Gastroesophageal sphincter (tissue), 4 donors: ENCODE measurements at regions not wholly inside any gene's neighbourhood (a gene's known extent, or its start where the extent isn't known, plus 50 kb on each side); places are given as distances from the start of the nearest gene placed in this dataset.

Experiments
- ATAC-seq: fragments of 150-250 bp; one replicate; pipeline ENCODE4 v1.9.1; 2016; ENCODE audit warnings: mild to moderate bottlenecking, moderate library complexity
- H3K27ac ChIP-seq, 4 donors: fragments of 200-600 bp; sonication (generic) in 3 of 4; 1 replicate in 3 of 4; 2 replicates in 1 of 4; pipeline ENCODE4 v1.5.1; 2016 to 2019
- H3K27me3 ChIP-seq: fragments of 200-600 bp; sonication (generic); one replicate; pipeline ENCODE4 v1.5.1; 2019
- H3K36me3 ChIP-seq, 2 donors: fragments of 200-600 bp; sonication (generic); one replicate each; pipeline ENCODE4 v1.5.1; 2019; ENCODE audit warnings: control low read depth in 1 of 2
- H3K4me1 ChIP-seq, 3 donors: fragments of 200-600 bp; sonication (generic); 1 replicate in 2 of 3; 2 replicates in 1 of 3; pipeline ENCODE4 v1.5.1; 2016 to 2019; ENCODE audit warnings: control low read depth in 2 of 3
- H3K4me3 ChIP-seq, 2 donors: fragments of 200-600 bp; sonication (generic); one replicate each; pipeline ENCODE4 v1.5.1; 2019; ENCODE audit warnings: mild to moderate bottlenecking in 1 of 2, moderate library complexity in 1 of 2
- H3K9me3 ChIP-seq, 3 donors: fragments of 200-600 bp; sonication (generic); one replicate each; pipeline ENCODE4 v1.5.1; 2017 to 2019; ENCODE audit warnings: control low read depth in 2 of 3
- CTCF ChIP-seq, 4 experiments: fragments of 200-600 bp in 2 of 4; fragments of 450-650 bp in 2 of 4; sonication (generic) in 1 of 4; IDR thresholded peaks; one replicate each; pipeline ENCODE4 v1.5.1; 2017 to 2019; ENCODE audit warnings: antibody characterized with exemption in 4 of 4, mild to moderate bottlenecking in 2 of 4, moderate library complexity in 2 of 4
- EP300 ChIP-seq: sonication (generic); formaldehyde crosslinking; IDR thresholded peaks from one replicate; pipeline ENCODE4 v1.6.1; 2017; ENCODE audit warnings: antibody characterized with exemption, mild to moderate bottlenecking
- POLR2A ChIP-seq, 2 donors: fragments of 450-650 bp; IDR thresholded peaks; one replicate each; pipeline ENCODE4 v1.6.1; 2017; ENCODE audit warnings: antibody characterized with exemption in 2 of 2, mild to moderate bottlenecking in 2 of 2, moderate library complexity in 1 of 2
- POLR2AphosphoS5 ChIP-seq: sonication (generic); formaldehyde crosslinking; IDR thresholded peaks from one replicate; pipeline ENCODE4 v1.6.1; 2017; ENCODE audit warnings: antibody characterized with exemption
- WGBS, 2 donors: methylation state at CpG; one replicate each; pipeline ENCODE4 v1.1.5; 2018; ENCODE audit warnings: low coverage in 1 of 2; 5-methylcytosine and 5-hydroxymethylcytosine counted together

GRCh38 chr9:78792745-78793144 is 495.8 kb downstream of the PSAT1 start:
- H3K36me3 ChIP-seq = no peaks in the 10 kb centered on the region
- no peak overlapping the region for H3K27ac ChIP-seq
- TF ChIP-seq POLR2AphosphoS5 = no peak
- no peak for TF ChIP-seq CTCF (IDR thresholded peaks at IDR 0.05)
- TF ChIP-seq EP300 = no peak
- no peak for TF ChIP-seq POLR2A (IDR thresholded peaks at IDR 0.05)
- WGBS, 2 donors = 18 to 20% methylated on average over 3 of the region's 3 CpGs
- ATAC-seq = no peak
- H3K27me3 ChIP-seq = no peaks in the 10 kb centered on the region
- H3K9me3 ChIP-seq = peaks cover 0 to 14% (median 0%) of the 10 kb centered on the region in 3 donors
- H3K4me1 ChIP-seq = no peaks in the 10 kb centered on the region
- H3K4me3 ChIP-seq = no peak overlapping the region

- no peak overlapping the region for H3K4me3 ChIP-seq
- no peaks in the 10 kb centered on the region for H3K4me1 ChIP-seq
- 92 to 100% methylated on average over 2 of the region's 2 CpGs for WGBS, 2 donors
- no peak for ATAC-seq
- H3K9me3 ChIP-seq = no peaks in the 10 kb centered on the region
- H3K36me3 ChIP-seq = no peaks in the 10 kb centered on the region
- TF ChIP-seq EP300 (no peak), CTCF (IDR thresholded peaks at IDR 0.05) (no peak), POLR2A (IDR thresholded peaks at IDR 0.05) (no peak), POLR2AphosphoS5 (no peak)
- H3K27me3 ChIP-seq = no peaks in the 10 kb centered on the region
- H3K27ac ChIP-seq = no peak overlapping the region
Observed at GRCh38 chr9:78805771-78806170, 508.8 kb downstream of the PSAT1 start.

GRCh38 chr9:78806492-78807160 is 509.7 kb downstream of the PSAT1 start:
- H3K36me3 ChIP-seq = no peaks in the 10 kb centered on the region
- no peaks in the 10 kb centered on the region for H3K9me3 ChIP-seq
- no peaks in the 10 kb centered on the region for H3K27me3 ChIP-seq
- WGBS, 2 donors = 43 to 51% methylated on average over 4 of the region's 4 CpGs
- no peak overlapping the region for H3K27ac ChIP-seq
- TF ChIP-seq CTCF (IDR thresholded peaks at IDR 0.05) (no peak), POLR2AphosphoS5 (no peak), POLR2A (IDR thresholded peaks at IDR 0.05) (no peak), EP300 (no peak)
- H3K4me3 ChIP-seq = no peak overlapping the region
- no peaks in the 10 kb centered on the region for H3K4me1 ChIP-seq
- ATAC-seq = no peak

GRCh38 chr9:78807286-78807685 is 510.4 kb downstream of the PSAT1 start:
- ATAC-seq = no peak
- TF ChIP-seq POLR2AphosphoS5 = no peak
- TF ChIP-seq CTCF (IDR thresholded peaks at IDR 0.05) = no peak
- TF ChIP-seq POLR2A (IDR thresholded peaks at IDR 0.05) = no peak
- no peak for TF ChIP-seq EP300
- Histone ChIP-seq H3K4me1 (no peaks in the 10 kb centered on the region), H3K4me3 (no peak overlapping the region), H3K27me3 (no peaks in the 10 kb centered on the region), H3K9me3 (no peaks in the 10 kb centered on the region), H3K27ac (no peak overlapping the region), H3K36me3 (no peaks in the 10 kb centered on the region)
- 78 to 81% methylated on average over 1 to 3 of the region's 4 CpGs for WGBS, 2 donors

GRCh38 chr9:78808048-78808447 is 511.1 kb downstream of the PSAT1 start:
- H3K4me1 ChIP-seq = no peaks in the 10 kb centered on the region
- 77 to 79% methylated on average over 3 of the region's 3 CpGs for WGBS, 2 donors
- ATAC-seq = no peak
- TF ChIP-seq POLR2AphosphoS5 (no peak), POLR2A (IDR thresholded peaks at IDR 0.05) (no peak), EP300 (no peak), CTCF (IDR thresholded peaks at IDR 0.05) (no peak)
- H3K9me3 ChIP-seq = no peaks in the 10 kb centered on the region
- H3K27me3 ChIP-seq = no peaks in the 10 kb centered on the region
- no peak overlapping the region for H3K27ac ChIP-seq
- H3K36me3 ChIP-seq = no peaks in the 10 kb centered on the region
- H3K4me3 ChIP-seq = no peak overlapping the region
